Astrocyte of the cerebellum (primary cell): ENCODE measurements at regions not wholly inside any gene's neighbourhood (a gene's known extent, or its start where the extent isn't known, plus 50 kb on each side); places are given as distances from the start of the nearest gene placed in this dataset.

Experiments used
- DNase-seq: peaks from one replicate; pipeline ENCODE4 v3.0.0-alpha.2; 2011; ENCODE audit warnings: low read depth
- H3K4me3 ChIP-seq: 2 replicates; pipeline ENCODE4 v1.5.1; 2011; ENCODE audit warnings: mild to moderate bottlenecking, low read depth, low read length, moderate library complexity
- in situ Hi-C: cut with HindIII; loops from 2 replicates; pipeline ENCODE4 v1.10.0; 2017; ENCODE audit warnings: low sequenced_read_pairs
- TF ChIP-seq, protein P1 (sequence below): IDR thresholded peaks from 2 replicates; pipeline ENCODE4 v1.5.1; 2012; ENCODE audit warnings: low read length, low read depth, moderate library complexity, mild to moderate bottlenecking; ENCODE audit errors: missing control alignments

DNA sequence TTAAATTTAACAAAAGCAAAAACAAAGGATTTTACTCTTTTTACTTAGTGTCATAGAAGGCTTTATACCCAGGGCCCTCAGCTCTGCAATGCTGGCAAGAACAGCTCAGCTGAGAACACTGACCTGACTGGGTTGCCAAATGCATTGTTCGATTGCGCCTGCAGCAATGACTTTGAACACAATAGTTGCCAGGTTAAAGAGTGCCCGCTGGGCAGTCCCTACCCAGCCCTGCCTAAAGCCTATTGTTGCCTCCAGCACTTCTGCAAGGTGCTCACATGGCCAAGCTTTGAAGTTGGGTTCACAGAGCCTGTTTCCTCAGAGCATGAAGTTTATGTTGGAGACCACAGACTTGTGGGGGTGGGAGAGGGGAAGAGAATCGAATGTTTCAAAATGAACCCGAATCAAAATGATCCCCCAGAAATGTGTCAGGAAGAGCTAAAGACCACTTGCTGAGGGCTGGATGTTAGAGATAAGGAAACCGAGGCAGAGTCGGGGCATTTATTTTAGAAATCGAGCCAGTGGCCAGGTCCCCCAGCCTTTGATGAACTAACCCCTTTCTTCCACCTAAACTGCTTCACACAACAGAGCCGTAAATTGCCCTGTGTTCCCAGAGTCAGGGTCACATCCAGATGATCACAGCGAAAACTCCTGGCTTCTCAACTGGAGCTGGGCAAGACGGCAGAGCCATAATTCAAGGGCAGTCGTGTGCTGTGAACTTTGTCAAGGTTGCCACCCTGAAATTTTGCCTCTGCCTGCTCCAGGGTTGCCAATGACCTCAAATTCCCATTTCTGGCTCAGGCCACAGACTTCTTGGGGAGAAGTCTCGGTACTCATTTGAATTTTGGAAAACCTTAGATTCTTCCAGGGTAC, 55.0 kb downstream of the FOXA2 start:
- in situ Hi-C loops = no loop called here
- DNase-seq = no peak
- H3K4me3 ChIP-seq = no peak overlapping the region
- TF ChIP-seq, protein P1, sequence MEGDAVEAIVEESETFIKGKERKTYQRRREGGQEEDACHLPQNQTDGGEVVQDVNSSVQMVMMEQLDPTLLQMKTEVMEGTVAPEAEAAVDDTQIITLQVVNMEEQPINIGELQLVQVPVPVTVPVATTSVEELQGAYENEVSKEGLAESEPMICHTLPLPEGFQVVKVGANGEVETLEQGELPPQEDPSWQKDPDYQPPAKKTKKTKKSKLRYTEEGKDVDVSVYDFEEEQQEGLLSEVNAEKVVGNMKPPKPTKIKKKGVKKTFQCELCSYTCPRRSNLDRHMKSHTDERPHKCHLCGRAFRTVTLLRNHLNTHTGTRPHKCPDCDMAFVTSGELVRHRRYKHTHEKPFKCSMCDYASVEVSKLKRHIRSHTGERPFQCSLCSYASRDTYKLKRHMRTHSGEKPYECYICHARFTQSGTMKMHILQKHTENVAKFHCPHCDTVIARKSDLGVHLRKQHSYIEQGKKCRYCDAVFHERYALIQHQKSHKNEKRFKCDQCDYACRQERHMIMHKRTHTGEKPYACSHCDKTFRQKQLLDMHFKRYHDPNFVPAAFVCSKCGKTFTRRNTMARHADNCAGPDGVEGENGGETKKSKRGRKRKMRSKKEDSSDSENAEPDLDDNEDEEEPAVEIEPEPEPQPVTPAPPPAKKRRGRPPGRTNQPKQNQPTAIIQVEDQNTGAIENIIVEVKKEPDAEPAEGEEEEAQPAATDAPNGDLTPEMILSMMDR = no peak

DNA sequence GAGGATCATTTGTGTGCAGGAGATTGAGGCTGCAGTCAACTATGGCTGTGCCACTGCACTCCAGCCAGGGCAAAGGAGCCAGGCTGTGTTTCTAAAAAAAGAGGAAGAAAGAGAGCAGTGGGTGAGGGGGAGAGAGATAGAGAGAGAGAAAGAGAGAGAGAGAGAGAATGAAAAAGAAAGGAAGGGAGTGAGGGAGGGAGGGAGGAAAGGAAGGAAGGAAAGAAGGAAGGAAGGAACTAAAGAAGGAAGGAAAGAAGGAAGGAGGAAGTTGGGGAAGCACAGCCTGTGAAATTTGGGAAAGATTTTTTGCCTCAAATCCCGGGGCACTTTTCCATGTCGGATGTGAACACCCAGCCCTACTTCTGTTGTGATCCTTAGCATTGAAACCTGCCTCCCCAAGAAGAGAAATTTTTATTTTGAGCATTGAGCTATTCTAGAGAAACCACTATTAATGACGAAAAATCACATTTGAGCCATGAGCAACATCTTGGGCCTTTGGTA, 57.8 kb downstream of the FOXA2 start:
- no peak for DNase-seq
- H3K4me3 ChIP-seq = no peak overlapping the region
- in situ Hi-C loops = no loop called here
- TF ChIP-seq, protein P1 = no peak

DNA sequence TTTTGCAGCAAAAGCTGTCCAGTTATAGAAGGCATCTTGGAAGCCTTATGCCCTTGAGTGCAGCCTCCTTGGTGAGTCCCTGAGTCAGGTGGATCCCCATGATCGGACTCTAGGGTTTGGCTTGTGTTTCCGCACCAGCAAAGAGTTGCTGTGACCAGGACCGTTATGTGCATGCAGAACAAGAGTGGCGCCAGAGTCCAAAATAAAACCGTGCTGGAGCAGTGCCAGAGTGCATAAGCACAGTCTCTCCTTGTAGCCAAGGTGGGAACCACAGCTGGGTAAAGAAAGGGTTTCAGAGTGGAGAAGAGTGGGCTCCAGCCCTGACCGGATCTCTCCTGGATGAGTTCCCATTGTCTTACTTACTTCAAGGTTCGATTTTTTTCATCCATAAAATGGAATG, 58.6 kb downstream of the FOXA2 start:
- no peak for DNase-seq
- no peak overlapping the region for H3K4me3 ChIP-seq
- TF ChIP-seq, protein P1 = no peak
- in situ Hi-C loops = no loop called here

DNA sequence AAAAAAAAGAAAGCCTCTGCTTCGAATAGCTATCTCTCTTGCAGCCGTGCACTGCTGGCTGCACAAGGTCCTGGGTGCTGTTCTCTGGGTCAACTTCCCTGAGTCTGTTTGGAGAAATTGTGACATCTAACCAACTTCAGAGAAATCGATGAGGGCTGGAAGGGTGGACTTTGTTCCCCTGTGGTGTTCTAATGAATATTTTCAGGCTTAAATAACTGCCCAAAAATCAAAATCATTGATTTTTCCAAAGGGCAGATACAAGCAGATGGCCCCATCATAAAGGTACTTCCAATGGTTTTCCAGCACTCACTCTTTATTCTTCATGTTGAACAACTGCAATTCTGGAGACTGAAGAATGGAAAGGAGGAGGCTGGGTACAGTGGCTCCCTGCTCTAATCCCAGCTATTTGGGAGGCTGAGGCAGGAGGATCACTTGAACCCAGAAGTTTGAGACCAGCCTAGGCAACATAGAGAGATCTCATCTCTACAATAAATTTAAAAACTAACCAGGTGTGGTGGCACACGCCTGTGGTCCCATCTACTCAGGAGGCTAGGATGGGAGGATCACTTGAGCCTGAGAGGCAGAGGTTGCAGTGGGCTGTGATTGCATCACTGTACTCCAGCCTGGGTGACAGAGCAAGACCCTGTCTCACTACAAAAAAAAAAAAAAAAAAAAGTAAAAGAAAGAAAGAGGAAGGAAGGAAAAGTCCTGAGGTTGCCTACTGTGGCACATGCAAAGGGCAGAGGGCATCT, 59.1 kb downstream of the FOXA2 start:
- H3K4me3 ChIP-seq = no peak overlapping the region
- in situ Hi-C loops = no loop called here
- TF ChIP-seq, protein P1 = no peak
- DNase-seq = no peak

DNA sequence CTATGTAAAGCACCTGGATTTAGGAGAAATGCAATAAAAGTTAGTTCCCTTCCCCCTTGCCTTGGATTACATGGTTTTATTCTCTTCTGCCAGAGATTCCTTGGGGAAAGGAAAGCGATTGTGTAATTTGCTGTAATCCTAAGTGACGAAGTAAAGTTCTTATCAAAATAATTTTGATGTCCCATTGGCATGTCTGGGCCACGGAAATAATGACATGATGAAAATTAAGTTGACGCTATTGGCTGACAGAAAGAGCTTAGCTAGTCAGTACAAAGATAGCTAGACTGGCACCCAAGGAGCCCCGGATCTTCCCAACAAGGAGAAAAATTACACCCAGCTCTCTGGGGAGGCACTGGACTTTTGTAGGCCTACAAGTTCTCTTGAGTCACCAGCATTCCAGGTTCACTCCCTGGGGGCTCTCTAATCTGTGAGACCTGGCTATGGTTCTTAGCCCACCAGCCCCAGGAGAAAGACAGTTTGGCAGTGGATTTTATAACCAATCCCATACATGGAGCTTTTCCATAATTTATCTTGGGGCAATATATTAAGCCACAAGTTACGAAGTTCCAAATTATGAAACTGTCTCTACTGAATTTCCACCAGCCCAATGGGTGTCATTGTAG, 59.9 kb downstream of the FOXA2 start:
- in situ Hi-C loops = no loop called here

More for the DNA sequence above, 59.9 kb downstream of the FOXA2 start:
- TF ChIP-seq, protein P1 = no peak
- DNase-seq = no peak
- no peak overlapping the region for H3K4me3 ChIP-seq
